ENCODE measurements at regions not wholly inside any gene's neighbourhood (a gene's known extent, or its start where the extent isn't known, plus 50 kb on each side); places are given as distances from the start of the nearest gene placed in this dataset.

DNA sequence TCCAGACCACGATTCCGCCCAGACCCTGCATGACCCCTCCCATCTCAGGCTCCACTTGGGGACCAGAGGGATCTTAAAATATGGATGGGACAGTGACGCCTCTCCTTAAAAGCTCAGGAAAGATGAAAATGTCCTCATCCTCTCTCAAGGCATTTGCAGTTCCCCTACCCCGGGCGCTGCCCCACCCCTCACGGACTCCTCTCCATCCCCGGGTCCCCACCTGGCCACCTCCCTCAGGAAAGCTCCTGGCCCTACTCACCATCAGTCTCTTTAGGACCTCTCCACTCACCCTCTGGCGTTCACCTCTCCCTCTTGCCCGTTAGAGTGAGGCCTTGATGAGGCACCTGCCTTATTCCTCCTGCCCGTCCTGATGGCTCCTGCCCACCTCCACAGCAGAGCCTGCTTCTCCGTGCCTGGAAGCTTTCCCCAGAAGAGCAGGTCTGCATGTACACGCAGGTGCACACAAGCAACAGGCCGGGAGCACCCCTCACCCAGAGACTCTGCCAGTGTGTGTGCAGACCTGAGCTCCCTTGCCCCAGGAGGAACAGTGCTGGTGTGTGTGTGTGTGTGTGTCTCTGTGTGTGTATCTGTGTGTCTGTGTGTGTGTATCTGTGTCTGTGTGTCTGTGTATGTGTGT lies 105.6 kb upstream of the NXT1 start:
- TF ChIP-seq POLR2A (IDR thresholded peaks at IDR 0.05) = no peak
- no peak for TF ChIP-seq CTCF (IDR thresholded peaks at IDR 0.05)

All from testis (tissue), 2 donors.